22Rv1 (cell line): ENCODE measurements at regions not wholly inside any gene's neighbourhood (a gene's known extent, or its start where the extent isn't known, plus 50 kb on each side); places are given as distances from the start of the nearest gene placed in this dataset.

Experiments used
- ZFX ChIP-seq: fragments of 450-650 bp; IDR thresholded peaks from 2 replicates; pipeline ENCODE4 v1.6.1; 2017; ENCODE audit warnings: antibody characterized with exemption, borderline replicate concordance
- TF ChIP-seq, protein P1 (sequence below): fragments of 450-650 bp; IDR thresholded peaks from 2 replicates; pipeline ENCODE4 v1.5.1; 2017; ENCODE audit warnings: mild to moderate bottlenecking

DNA sequence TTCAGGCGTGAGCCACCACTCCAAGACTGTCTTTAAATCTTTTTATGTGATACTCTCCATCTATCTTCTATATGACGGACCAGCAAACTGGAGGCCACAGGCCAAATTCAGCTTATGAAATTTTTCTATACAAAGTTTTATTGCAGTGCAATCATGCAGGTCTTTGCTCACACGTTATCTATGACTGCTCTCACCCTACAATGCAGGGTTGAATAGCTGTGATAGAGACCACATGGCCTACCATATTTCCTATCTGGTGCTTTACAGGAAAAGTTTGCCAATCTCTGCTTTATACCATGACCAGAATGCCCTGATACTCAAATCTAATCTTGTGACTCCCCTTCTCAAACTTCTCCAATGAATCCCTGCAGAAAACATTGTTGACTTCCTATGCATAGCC is 89.5 kb upstream of the ACBD5 start:
- TF ChIP-seq, protein P1, sequence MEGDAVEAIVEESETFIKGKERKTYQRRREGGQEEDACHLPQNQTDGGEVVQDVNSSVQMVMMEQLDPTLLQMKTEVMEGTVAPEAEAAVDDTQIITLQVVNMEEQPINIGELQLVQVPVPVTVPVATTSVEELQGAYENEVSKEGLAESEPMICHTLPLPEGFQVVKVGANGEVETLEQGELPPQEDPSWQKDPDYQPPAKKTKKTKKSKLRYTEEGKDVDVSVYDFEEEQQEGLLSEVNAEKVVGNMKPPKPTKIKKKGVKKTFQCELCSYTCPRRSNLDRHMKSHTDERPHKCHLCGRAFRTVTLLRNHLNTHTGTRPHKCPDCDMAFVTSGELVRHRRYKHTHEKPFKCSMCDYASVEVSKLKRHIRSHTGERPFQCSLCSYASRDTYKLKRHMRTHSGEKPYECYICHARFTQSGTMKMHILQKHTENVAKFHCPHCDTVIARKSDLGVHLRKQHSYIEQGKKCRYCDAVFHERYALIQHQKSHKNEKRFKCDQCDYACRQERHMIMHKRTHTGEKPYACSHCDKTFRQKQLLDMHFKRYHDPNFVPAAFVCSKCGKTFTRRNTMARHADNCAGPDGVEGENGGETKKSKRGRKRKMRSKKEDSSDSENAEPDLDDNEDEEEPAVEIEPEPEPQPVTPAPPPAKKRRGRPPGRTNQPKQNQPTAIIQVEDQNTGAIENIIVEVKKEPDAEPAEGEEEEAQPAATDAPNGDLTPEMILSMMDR, result no peak
- TF ChIP-seq ZFX, result no peak
